ENCODE measurements at regions not wholly inside any gene's neighbourhood (a gene's known extent, or its start where the extent isn't known, plus 50 kb on each side); places are given as distances from the start of the nearest gene placed in this dataset.

- Histone ChIP-seq H4K5ac (ENCODE audit: insufficient read length, low read depth, low read length) (no peak overlapping the region), H2AK5ac (ENCODE audit: insufficient read length, low read length) (no peak overlapping the region), H3K27me3 (ENCODE audit: insufficient read depth, low read length) (no peaks in the 10 kb centered on the region), H2BK5ac (ENCODE audit: insufficient read length, low read length) (no peak overlapping the region), H3K79me1 (ENCODE audit: insufficient read depth, low read depth, low read length, poor library complexity, severe bottlenecking) (no peaks in the 10 kb centered on the region), H3K4me2 (ENCODE audit: insufficient read depth, insufficient read length, low read length) (no peak overlapping the region), H2BK120ac (ENCODE audit: low read depth, low read length, poor library complexity, severe bottlenecking) (no peak overlapping the region), H3K14ac (ENCODE audit: insufficient read depth, low read length) (no peak overlapping the region), H3K18ac (ENCODE audit: insufficient read length, low read depth, low read length) (no peak overlapping the region), H3T11ph (ENCODE audit: low read length) (no peak overlapping the region), H2BK15ac (ENCODE audit: low read depth, low read length) (no peak overlapping the region), H2BK20ac (ENCODE audit: low read depth, low read length, poor library complexity, severe bottlenecking) (no peak overlapping the region), H3K23me2 (ENCODE audit: insufficient read length, low read depth, low read length, poor library complexity, severe bottlenecking) (no peaks in the 10 kb centered on the region), H3K56ac (ENCODE audit: insufficient read length, low read depth, low read length) (no peak overlapping the region), H2BK12ac (ENCODE audit: insufficient read length, low read depth, low read length) (no peak overlapping the region), H4K20me1 (ENCODE audit: control insufficient read depth, insufficient read depth, insufficient read length) (no peaks in the 10 kb centered on the region), H3K9me3 (ENCODE audit: control insufficient read depth, low read depth, low read length) (no peaks in the 10 kb centered on the region), H3K27ac (ENCODE audit: insufficient read length, low read depth, low read length) (no peak overlapping the region), H3K4ac (ENCODE audit: low read depth, low read length) (no peak overlapping the region), H2AFZ (ENCODE audit: low read length) (no peak overlapping the region), H4K91ac (ENCODE audit: insufficient read length, low read depth, low read length) (no peak overlapping the region), H4K8ac (replicated peaks; ENCODE audit: insufficient read length, low read depth, low read length) (no peak overlapping the region), H3K79me2 (ENCODE audit: insufficient read depth, low read length) (no peaks in the 10 kb centered on the region), H3K4me1 (ENCODE audit: insufficient read depth, low read length) (no peaks in the 10 kb centered on the region), H3K23ac (ENCODE audit: insufficient read length, low read depth, low read length) (no peak overlapping the region), H3K9ac (ENCODE audit: extremely low read depth, insufficient read length, low read length) (no peak overlapping the region)
- H3K4me1 Mint-ChIP-seq = no peaks in the 10 kb centered on the region
- H3K9me3 Mint-ChIP-seq = no peaks in the 10 kb centered on the region
- no peaks in the 10 kb centered on the region for H3K36me3 Mint-ChIP-seq (ENCODE audit: insufficient read depth in 1 of 3, low read depth in 3 of 3)
- WGBS (ENCODE audit: extremely low coverage, insufficient read length, low lambda C conversion rate) = no CpG with 5 or more reads among the region's 7 CpGs
- no peak overlapping the region for H3K27ac Mint-ChIP-seq
- no peaks in the 10 kb centered on the region for H3K27me3 Mint-ChIP-seq (ENCODE audit: low read depth)
- no peak for DNase-seq
- H3K4me3 Mint-ChIP-seq = no peak overlapping the region
- no peak for TF ChIP-seq CTCF (conservative IDR thresholded peaks at IDR 0.05)
Observed at GRCh38 chr20:6575912-6576401, 191.5 kb upstream of the BMP2 start.

Measured in H9 (cell line).